CD4-positive, alpha-beta T cell treated with Interleukin-17A for 1 hour (primary cell): ENCODE measurements at regions not wholly inside any gene's neighbourhood (a gene's known extent, or its start where the extent isn't known, plus 50 kb on each side); places are given as distances from the start of the nearest gene placed in this dataset.

Experiments used
- DNase-seq: peaks from one replicate; pipeline ENCODE4 v3.0.0-alpha.2; 2020

GRCh38 chr11:88404391-88404790, 66.9 kb upstream of the CTSC start:
- DNase-seq, result no peak

DNA sequence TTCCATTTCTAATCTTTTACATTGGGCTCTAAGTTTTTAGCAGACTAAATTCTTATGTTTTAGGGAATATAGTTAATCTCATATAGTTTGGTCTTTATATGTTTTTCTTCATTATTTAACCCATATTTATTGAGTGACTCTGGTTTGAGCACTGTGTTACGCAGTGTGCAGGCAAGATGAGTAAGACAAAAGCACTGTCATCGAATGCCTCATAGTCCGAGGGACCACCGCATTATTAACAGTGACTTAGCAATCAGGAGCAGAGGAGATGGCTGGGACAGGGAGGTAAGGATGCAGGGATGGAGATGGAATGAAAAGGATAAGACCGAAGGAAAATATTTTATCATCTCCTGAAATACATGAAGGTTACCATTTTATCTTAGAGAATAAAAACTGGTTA, 65.2 kb upstream of the CTSC start:
- DNase-seq, result no peak

DNA sequence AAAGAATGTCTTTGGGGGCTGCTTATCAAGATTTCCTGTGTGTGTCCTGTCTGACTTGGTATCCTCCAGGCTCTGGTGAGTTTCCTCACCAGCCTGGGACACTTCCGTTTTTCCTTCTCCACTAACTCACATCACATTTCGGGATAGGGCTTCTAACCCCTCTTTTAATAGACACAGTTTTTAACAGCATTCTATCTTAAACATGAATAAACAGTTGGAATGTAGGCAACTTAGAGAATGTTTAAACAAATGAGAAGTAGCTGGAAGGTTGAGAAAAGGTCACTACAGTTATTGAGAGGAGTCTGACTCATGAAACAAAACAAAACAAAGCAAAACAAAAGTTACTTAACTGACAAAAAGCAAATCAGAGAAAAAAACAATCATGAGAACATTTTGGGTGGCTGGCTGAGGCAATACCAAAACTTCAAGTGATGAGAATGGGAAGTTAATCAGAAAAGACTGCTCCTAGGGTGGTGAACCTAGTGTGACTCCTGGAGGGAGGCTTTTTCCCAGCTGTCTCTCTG, 64.7 kb upstream of the CTSC start:
- DNase-seq, result no peak

- no peak for DNase-seq
Observed at GRCh38 chr11:88398791-88399570, 61.4 kb upstream of the CTSC start.

- no peak for DNase-seq
Observed at GRCh38 chr11:88398372-88398771, 60.8 kb upstream of the CTSC start.

DNA sequence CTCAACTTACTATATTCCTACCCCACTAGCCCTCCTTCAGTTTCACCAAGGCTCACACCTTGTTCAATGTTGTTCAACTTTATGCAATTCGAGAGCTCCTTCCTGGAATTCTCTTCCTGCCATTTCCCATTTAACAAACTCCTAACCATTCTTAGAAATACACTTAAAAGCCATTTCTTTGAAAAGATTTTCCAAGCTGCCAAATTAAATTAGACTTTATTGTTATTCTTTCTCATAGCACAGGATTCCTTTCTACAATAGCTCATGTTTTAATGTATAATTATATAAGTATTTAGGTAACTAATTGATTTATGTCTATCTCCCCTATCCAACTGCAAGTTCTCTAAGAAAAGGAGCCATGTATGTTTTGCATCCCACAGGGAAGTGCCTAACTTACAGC, 52.7 kb upstream of the CTSC start:
- DNase-seq, result no peak

DNA sequence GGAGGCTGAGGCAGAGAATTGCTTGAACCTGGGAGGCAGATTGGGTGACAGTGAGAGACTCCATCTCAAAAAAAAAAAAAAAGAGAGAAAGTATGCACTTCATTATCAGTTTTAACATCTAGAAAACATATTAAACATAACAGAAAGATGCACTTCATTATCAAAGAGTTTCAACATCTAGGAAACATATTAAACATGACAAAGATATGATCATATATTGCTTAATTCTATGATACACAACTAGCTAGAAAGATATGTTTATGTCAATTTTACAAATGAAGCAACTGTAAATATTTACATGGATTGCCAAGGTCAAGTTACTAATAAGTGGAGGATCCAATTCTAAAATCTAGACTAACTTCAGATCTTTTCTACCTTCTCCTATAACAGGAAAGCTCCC, 50.4 kb upstream of the CTSC start:
- DNase-seq, result no peak
